ENCODE measurements at regions not wholly inside any gene's neighbourhood (a gene's known extent, or its start where the extent isn't known, plus 50 kb on each side); places are given as distances from the start of the nearest gene placed in this dataset.

DNA sequence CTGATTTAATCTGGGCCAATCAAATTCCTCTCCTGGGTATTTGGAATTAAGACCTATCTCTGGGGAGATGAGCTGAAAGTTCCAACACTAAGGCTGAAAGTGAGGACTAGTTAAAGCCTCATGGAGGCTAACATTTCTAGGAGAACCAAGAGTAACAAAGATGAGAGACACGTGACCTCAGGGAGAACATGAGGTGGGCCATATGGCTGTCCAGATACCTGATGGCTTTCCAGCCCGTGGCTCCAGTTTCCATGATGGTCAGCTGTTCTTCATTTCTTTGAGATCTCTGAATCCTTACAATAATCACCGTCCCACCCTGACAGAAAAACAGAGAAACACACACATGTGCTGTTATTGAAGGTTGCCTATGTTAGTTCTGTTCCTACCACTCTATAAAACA lies 66.1 kb downstream of the LEPR start:
- in situ Hi-C loops (cut with HindIII; ENCODE audit: low sequenced_read_pairs), result no loop called here

DNA sequence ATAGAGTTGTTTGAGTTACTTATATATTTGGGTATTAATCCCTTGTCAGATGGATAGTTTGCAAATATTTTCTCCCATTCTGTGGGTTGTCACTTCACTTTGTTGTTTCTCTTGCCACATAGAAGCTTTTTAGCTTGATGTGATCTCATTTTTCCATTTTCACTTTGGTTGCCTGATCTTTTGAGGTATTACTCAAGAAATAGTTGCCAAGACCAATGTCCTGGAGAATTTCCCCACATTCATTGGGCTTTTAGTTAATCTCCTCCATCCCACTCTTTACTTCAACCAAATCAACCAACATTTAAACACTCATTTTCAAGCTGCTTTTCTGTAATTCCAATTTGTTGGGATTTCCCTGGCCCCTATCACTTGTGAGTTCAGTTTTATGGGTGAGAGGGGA lies 69.0 kb downstream of the LEPR start:
- in situ Hi-C loops (cut with HindIII; ENCODE audit: low sequenced_read_pairs), result no loop called here

DNA sequence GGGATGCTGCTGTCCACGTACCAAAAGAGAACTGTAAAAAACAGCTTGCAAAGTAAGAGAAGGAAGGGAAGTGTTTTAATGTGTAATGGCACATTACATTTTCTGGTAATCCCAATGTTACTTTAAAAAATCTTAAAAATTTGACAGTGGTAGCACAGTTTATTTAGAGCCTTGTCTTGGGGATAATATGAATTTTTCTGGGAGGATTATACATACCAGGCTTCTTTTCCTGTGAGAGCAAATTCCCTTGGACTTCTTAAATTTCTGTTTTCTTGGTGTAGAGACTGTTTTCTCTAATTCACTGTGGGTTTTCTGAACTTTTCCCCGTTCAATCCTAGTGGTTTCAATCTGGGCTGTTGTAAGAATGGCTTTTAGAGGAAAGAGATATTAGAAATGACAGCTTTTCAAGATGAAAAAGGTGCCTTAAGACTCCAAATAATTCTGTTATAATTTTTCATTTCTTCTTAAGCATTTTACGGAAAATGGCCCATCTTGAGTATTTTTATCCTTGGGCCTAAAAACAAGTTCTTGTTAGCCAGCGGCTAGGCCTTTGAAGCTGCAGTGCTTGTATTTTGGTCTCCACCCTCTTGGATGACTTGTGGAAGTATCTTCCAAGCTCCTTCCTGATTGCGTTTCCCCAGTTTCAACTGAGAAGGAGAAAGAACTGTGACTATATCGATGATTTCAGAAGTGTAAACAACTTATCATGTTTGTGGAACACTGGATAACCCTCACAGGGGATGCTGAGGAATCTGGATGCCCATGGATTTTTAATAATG lies 70.0 kb downstream of the LEPR start:
- in situ Hi-C loops (cut with HindIII; ENCODE audit: low sequenced_read_pairs), result no loop called here

DNA sequence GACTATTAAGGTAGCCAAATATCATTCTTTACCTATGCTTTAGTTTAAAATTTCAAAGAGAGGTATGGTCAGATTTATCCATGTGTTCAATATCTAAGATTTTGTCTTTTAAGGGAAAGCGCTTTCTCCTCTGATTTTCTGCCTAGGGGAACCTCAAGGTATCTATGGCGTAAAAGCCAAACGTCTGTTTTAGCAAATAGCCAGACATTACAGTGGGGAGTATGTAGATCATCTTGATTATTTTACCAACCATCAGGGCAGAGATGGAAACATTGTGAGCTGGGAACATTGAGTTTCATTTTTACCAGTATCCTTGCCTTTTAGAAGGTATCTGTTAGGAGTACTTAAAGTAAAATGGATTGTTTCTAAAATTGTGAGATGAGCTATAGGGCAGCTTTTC lies 71.0 kb downstream of the LEPR start:
- in situ Hi-C loops (cut with HindIII; ENCODE audit: low sequenced_read_pairs), result no loop called here

DNA sequence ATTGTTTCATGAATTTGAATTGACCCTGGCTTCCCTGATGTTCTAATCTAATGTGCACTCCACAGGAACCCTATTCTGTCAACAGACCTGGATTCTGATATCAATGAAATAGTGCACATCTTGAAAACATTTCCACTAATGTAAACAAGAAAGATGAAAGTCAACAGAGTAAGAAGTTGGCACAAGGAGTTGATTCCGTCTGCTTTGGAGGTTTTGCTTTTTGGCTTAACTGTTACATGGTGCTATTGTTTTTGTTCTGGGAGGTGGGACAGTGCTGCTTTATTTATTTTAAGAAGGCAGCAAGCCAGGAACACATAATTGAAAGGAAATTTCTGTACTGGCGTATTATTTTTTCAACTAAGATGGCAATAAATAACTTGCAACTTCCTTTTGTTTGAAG lies 73.3 kb downstream of the LEPR start:
- in situ Hi-C loops (cut with HindIII; ENCODE audit: low sequenced_read_pairs), result no loop called here

DNA sequence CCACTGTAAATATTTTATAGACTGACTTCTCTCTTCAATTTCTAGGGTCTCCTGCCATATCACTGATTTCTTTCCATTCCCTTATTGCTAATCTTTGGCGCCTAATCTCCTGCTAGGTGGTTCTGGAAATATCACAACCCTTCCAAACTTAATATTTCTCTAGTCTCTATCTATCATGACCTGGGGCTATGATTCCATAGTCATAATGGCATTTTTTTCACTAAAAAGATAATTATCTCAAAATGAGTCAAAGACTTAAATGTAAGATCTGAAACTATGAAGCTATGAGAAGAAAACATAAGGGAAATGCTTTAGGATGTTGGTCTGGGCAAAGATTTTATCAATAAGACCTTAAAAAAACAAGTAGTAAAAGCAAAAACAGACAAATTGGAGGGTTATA lies 74.2 kb downstream of the LEPR start:
- in situ Hi-C loops (cut with HindIII; ENCODE audit: low sequenced_read_pairs), result no loop called here

DNA sequence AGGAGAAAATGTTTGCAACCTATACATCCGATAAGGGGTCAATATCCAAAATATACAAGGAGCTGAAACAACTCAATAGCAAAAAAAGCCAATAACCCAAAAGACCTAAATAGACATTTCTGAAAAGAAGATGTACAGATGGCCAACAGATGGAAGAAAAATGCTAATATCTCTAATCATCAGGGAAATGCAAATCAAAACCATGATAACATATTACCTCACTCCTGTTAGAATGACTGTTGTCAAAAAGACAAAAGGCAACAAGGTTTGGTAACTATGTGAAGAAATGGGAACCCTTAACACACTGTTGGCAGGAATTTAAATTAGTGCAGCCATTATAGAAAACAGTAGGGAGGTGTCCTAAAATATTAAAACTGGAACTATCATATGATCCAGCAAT lies 74.7 kb downstream of the LEPR start:
- in situ Hi-C loops (cut with HindIII; ENCODE audit: low sequenced_read_pairs), result no loop called here

- in situ Hi-C loops (cut with HindIII; ENCODE audit: low sequenced_read_pairs), result no loop called here
Observed at GRCh38 chr1:65497256-65497830, 76.9 kb downstream of the LEPR start.

DNA sequence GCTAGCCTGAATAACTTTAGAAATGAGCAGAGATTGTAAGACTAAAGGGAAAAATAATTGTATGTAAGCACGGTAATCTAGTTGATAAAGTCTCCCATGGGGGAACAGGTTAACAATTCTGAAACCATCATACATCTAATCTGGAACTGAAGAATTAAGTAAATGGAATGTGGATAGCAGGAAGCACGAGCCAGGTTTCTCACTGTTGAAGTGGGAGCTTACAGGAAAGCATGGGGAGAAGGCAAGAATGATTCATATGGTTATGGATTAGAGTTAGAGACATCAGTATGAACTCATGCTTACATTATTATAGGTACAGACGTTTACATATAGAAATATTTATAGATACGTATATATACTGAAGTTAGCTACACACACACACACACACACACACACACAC lies 83.0 kb downstream of the LEPR start:
- in situ Hi-C loops (cut with HindIII; ENCODE audit: low sequenced_read_pairs), result no loop called here

DNA sequence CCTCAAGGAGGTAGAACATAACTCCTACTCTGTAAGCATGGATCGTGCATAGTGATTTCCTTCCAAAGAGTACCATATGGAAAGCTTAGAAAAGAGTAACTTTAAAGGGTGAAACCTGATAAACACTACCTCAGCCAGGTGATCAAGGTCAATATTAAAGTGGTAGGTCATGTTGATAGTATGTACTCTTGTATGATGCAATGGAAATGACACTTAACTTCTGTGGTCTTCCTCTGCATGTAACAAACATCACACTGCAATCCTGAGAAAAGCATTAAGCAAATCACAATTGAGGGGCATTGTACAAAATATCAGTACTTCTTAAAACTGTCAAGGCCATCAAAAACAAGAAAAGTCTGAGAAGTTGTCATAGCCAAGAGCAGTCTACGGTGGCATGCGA lies 83.8 kb downstream of the LEPR start:
- in situ Hi-C loops (cut with HindIII; ENCODE audit: low sequenced_read_pairs), result no loop called here

DNA sequence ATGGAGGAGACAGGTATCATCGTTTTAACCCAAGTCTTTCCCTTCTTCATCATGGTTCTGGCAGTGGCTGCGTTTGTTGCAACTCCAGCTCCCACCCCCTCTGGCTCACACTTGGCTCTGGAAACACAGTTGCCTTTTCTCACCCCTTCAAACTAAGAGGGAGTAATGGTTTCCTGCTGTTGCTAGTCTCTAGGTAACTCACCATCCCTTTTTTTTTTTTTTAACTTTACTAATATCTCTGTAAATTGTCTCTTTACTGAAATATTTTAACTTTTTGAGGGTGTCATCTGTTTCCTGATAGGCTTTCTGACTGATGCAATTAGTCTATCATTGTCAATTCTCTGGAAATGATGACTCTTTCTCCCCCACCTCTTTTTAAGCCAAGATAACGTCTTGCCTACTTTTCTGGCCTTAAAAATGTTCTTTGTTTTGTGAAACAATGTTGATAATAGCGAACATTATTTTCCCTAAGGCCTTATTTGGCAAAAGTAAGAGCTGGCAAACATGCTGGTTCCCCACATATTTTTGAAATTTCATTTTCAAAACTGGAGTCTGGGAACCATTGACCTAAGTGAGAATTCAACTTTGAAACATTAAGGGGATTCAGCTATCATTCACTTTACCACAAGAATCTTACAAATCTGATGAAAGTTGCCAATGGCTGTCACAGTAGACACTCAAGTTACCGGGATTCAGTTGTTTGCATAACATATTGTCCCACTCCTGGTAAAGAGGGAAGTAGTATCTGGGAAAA lies 85.3 kb downstream of the LEPR start:
- in situ Hi-C loops (cut with HindIII; ENCODE audit: low sequenced_read_pairs), result no loop called here

DNA sequence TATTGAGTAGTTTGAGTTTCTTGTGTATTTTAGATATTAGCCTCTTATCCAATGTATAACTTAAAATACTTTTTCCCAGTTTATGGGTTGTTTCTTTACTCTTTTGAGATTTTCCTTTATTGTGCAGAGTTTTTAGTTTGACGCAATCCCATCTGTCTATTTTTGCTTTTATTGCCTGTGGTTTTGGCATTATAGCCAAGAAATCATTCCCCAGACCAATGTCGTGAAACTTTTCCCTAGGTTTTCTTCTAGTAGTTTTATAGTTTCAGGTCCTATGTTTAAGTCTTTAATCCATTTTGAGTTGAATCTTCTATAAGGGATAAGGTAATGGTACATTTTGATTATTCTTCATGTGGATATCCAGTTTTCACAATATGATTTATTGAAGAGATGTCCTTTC lies 87.6 kb downstream of the LEPR start:
- in situ Hi-C loops (cut with HindIII; ENCODE audit: low sequenced_read_pairs), result no loop called here

- in situ Hi-C loops (cut with HindIII; ENCODE audit: low sequenced_read_pairs), result no loop called here
Observed at GRCh38 chr1:65509912-65510680, 89.6 kb downstream of the LEPR start.

GRCh38 chr1:65510961-65511360 lies 90.5 kb downstream of the LEPR start:
- in situ Hi-C loops (cut with HindIII; ENCODE audit: low sequenced_read_pairs), result no loop called here

- in situ Hi-C loops (cut with HindIII; ENCODE audit: low sequenced_read_pairs), result no loop called here
Observed at GRCh38 chr1:65512383-65512782, 91.9 kb downstream of the LEPR start.

- in situ Hi-C loops (cut with HindIII; ENCODE audit: low sequenced_read_pairs), result no loop called here
Observed at GRCh38 chr1:65512967-65513780, 92.7 kb downstream of the LEPR start.

GRCh38 chr1:65514041-65514440 lies 93.6 kb downstream of the LEPR start:
- in situ Hi-C loops (cut with HindIII; ENCODE audit: low sequenced_read_pairs), result no loop called here

DNA sequence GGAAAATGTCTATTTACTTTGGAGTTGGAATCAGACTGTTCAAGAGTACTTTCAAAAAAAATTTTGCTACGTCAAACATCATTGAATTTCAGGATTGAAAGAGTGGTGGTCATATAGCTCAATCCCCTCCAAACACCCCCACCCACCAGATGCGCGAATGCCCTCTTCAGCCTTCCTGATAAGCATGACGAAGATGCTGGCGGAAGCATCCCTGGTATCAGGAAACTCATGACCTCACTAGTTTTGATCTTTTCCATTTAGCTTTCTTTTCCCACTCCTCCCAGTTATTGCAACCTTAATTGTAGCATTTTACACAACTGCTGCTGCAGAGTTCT lies 104.4 kb downstream of the LEPR start:
- in situ Hi-C loops (cut with HindIII; ENCODE audit: low sequenced_read_pairs), result no loop called here

- in situ Hi-C loops (cut with HindIII; ENCODE audit: low sequenced_read_pairs), result no loop called here
Observed at GRCh38 chr1:65525266-65526048, 105.0 kb downstream of the LEPR start.

DNA sequence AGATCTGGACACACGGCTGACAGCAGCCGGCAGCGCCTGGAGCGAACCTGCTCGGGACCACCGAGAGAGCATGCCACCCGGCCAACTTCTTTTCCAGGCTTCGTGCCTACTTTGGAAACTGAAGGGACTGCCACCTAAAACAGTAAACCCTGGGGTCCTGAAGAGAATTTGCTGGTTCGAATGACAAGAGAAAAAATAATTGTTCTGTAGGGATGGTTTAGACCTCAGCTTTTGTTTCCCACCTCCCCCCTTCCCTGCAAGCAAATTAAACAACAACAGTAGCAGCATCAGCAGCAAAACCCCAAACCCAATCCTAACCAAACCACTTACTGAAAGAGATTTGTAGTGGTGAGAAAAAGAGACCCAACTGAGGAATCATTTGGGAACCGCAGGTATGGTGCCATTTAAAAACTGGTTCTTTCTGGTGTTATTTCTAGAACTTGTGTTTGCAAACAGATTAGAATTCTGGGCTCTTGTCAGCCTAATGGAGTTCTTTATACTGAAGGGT lies 105.6 kb downstream of the LEPR start:
- in situ Hi-C loops (cut with HindIII; ENCODE audit: low sequenced_read_pairs), result no loop called here

Data from endothelial cell of hepatic sinusoid (primary cell).